ENCODE measurements at regions not wholly inside any gene's neighbourhood (a gene's known extent, or its start where the extent isn't known, plus 50 kb on each side); places are given as distances from the start of the nearest gene placed in this dataset.

DNA sequence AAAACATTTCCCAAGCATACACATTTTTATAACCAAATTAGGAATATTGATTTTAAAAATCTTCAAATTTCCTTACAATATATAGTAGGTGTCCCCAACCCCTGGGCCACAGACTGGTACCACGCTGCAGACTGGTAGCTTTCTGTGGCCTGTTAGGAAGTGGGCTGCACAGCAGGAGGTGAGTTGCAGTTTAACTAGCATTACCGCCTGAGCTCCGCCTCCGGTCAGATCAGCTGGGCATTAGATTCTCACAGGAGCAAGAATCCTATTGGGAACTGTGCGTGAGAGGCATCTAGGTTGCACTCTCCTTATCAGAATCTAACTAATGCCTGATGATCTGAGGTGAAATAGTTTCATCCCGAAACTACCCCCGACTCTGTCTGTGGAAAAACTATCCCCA, 62.1 kb downstream of the ZWINT start:
- H3K9ac ChIP-seq (ENCODE audit: low read length), result no peak overlapping the region
- H3K27ac ChIP-seq (ENCODE audit: low read length), result no peak overlapping the region
- no peaks in the 10 kb centered on the region for H3K4me1 ChIP-seq (ENCODE audit: control insufficient read depth, low read depth, low read length)
- no peaks in the 10 kb centered on the region for H3K36me3 ChIP-seq (ENCODE audit: control insufficient read depth, low read depth, low read length)
- no peaks in the 10 kb centered on the region for H3K9me3 ChIP-seq (ENCODE audit: control insufficient read depth, low read depth, low read length)
- H3K4me3 ChIP-seq (ENCODE audit: low read length), result no peak overlapping the region
- H3K27me3 ChIP-seq (ENCODE audit: control insufficient read depth, insufficient read depth, low read length), result no peaks in the 10 kb centered on the region

DNA sequence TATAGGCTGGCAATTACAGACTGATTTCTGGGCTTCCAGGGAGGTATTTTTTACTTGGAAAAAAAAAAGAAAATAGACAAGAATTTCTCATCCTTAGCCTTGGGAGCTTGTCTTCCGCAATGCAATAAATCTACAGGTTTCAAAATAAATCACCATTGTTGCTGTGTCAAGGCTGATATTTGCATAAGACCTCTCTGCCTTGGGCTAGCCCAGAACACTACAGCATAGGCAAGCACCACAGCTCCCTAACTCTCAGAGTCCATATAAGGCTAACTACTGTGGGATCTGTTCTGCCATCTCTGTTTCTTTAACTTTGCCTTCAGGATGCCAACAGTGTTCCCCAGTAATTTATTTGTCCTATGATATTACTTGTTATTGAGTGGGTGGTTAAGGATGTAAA, 64.4 kb downstream of the ZWINT start:
- Histone ChIP-seq H3K9ac (ENCODE audit: low read length) (no peak overlapping the region), H3K36me3 (ENCODE audit: control insufficient read depth, low read depth, low read length) (no peaks in the 10 kb centered on the region), H3K4me3 (ENCODE audit: low read length) (no peak overlapping the region), H3K27me3 (ENCODE audit: control insufficient read depth, insufficient read depth, low read length) (no peaks in the 10 kb centered on the region), H3K4me1 (ENCODE audit: control insufficient read depth, low read depth, low read length) (no peaks in the 10 kb centered on the region), H3K9me3 (ENCODE audit: control insufficient read depth, low read depth, low read length) (no peaks in the 10 kb centered on the region), H3K27ac (ENCODE audit: low read length) (no peak overlapping the region)

DNA sequence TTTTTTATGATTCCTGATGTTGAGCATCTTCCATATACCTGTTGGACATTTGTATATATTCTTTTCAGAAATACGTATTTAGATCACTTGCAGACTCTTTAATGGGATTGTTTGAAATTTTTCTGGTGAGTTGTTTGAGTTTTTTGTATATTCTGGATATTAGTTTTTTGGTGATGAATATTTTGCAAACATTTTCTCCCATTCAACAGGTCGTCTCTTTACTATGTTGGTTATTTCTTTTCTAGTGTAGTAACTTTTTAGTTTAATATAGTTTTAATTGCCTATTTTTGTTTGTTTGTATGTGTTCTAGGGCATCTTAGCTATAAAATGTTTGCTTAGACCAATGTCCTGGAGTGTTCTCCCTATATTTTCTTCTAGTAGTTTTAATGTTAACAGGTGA, 72.7 kb downstream of the ZWINT start:
- Histone ChIP-seq H3K4me1 (ENCODE audit: control insufficient read depth, low read depth, low read length) (no peaks in the 10 kb centered on the region), H3K27me3 (ENCODE audit: control insufficient read depth, insufficient read depth, low read length) (no peaks in the 10 kb centered on the region), H3K9me3 (ENCODE audit: control insufficient read depth, low read depth, low read length) (no peaks in the 10 kb centered on the region), H3K27ac (ENCODE audit: low read length) (no peak overlapping the region), H3K9ac (ENCODE audit: low read length) (no peak overlapping the region), H3K4me3 (ENCODE audit: low read length) (no peak overlapping the region), H3K36me3 (ENCODE audit: control insufficient read depth, low read depth, low read length) (no peaks in the 10 kb centered on the region)

DNA sequence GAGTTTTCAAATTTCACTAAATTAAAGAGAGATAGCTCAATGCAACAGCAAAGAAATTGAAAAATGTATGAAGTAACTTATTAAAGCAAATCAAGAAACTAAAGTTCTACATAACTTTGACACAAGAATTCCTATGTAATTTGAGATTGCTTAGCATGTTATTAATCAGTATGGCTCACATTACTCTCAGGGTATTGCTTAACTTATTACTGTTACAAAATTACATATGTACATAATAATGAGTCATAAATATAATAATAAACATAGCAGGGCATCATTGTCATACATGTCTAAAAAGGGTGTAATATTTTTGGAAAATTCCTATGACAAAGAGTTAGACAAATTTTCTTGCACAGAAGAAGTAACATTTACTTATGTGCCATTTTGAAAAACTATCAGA, 75.0 kb downstream of the ZWINT start:
- H3K9ac ChIP-seq (ENCODE audit: low read length), result no peak overlapping the region
- no peaks in the 10 kb centered on the region for H3K27me3 ChIP-seq (ENCODE audit: control insufficient read depth, insufficient read depth, low read length)
- no peaks in the 10 kb centered on the region for H3K9me3 ChIP-seq (ENCODE audit: control insufficient read depth, low read depth, low read length)
- no peak overlapping the region for H3K4me3 ChIP-seq (ENCODE audit: low read length)
- H3K4me1 ChIP-seq (ENCODE audit: control insufficient read depth, low read depth, low read length), result no peaks in the 10 kb centered on the region
- H3K27ac ChIP-seq (ENCODE audit: low read length), result no peak overlapping the region
- H3K36me3 ChIP-seq (ENCODE audit: control insufficient read depth, low read depth, low read length), result no peaks in the 10 kb centered on the region

DNA sequence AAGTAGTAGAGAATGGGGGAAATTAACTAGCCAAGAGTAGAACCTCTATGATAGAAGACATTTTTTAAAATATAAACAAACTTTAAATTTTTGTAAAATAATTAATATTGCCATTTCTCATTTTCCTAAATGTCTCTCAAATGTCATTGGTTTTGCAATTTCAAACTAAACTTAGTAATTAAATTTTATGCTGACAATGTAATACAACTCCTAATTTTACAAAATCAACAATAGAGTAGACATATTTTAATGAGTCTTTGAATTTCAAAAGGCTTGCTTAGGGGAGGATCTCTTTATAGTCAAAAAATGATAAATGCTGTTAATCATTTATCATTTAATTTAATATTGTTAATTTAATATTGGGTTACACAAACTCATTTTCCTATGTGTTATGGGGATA, 81.8 kb downstream of the ZWINT start:
- Histone ChIP-seq H3K4me3 (ENCODE audit: low read length) (no peak overlapping the region), H3K9ac (ENCODE audit: low read length) (no peak overlapping the region), H3K4me1 (ENCODE audit: control insufficient read depth, low read depth, low read length) (no peaks in the 10 kb centered on the region)

DNA sequence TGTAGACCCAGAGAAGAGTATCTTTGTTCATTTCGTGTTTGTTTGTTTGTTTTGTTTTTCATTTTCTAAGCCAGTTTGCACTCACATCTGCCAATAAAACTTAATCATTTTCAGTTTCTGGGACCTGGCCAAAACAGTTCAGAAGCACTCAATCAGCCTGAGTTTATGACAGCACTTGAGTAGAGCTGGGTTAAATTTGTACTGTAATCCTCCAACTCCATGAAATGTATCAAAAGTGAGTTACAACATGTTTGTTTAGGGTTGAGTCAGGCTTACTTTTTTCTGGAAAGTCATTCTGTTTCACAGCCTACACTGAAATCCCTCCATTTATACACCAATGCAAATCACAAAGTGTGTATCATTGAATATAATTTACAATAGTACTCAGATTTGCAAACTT, 91.9 kb downstream of the ZWINT start:
- no peak overlapping the region for H3K9ac ChIP-seq (ENCODE audit: low read length)
- no peaks in the 10 kb centered on the region for H3K9me3 ChIP-seq (ENCODE audit: control insufficient read depth, low read depth, low read length)
- H3K4me1 ChIP-seq (ENCODE audit: control insufficient read depth, low read depth, low read length), result no peaks in the 10 kb centered on the region
- no peaks in the 10 kb centered on the region for H3K36me3 ChIP-seq (ENCODE audit: control insufficient read depth, low read depth, low read length)
- no peak overlapping the region for H3K27ac ChIP-seq (ENCODE audit: low read length)
- no peaks in the 10 kb centered on the region for H3K27me3 ChIP-seq (ENCODE audit: control insufficient read depth, insufficient read depth, low read length)
- no peak overlapping the region for H3K4me3 ChIP-seq (ENCODE audit: low read length)

More for the DNA sequence above, 81.8 kb downstream of the ZWINT start:
- Histone ChIP-seq H3K9me3 (ENCODE audit: control insufficient read depth, low read depth, low read length) (no peaks in the 10 kb centered on the region), H3K27me3 (ENCODE audit: control insufficient read depth, insufficient read depth, low read length) (no peaks in the 10 kb centered on the region), H3K27ac (ENCODE audit: low read length) (no peak overlapping the region), H3K36me3 (ENCODE audit: control insufficient read depth, low read depth, low read length) (no peaks in the 10 kb centered on the region)

DNA sequence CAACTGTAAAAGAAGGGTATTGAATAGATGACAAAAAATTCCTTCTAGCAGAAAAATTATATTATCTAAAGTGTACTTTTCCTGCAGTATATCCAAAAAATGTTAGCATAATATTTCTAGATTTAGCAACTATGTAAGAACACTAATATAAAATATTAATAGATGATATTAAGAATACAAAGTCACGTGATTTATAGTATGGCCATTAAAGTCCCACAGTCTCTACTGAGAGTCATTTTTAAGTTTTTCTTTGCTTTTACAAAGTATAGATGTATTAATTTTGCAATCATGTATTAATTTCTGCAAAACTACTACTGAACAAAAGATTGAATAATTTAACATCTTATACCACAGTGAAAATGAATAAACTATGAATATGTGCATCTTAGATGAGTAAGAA, 94.9 kb downstream of the ZWINT start:
- Histone ChIP-seq H3K4me3 (ENCODE audit: low read length) (no peak overlapping the region), H3K27ac (ENCODE audit: low read length) (no peak overlapping the region), H3K9me3 (ENCODE audit: control insufficient read depth, low read depth, low read length) (no peaks in the 10 kb centered on the region), H3K4me1 (ENCODE audit: control insufficient read depth, low read depth, low read length) (no peaks in the 10 kb centered on the region), H3K9ac (ENCODE audit: low read length) (no peak overlapping the region), H3K36me3 (ENCODE audit: control insufficient read depth, low read depth, low read length) (no peaks in the 10 kb centered on the region), H3K27me3 (ENCODE audit: control insufficient read depth, insufficient read depth, low read length) (no peaks in the 10 kb centered on the region)

DNA sequence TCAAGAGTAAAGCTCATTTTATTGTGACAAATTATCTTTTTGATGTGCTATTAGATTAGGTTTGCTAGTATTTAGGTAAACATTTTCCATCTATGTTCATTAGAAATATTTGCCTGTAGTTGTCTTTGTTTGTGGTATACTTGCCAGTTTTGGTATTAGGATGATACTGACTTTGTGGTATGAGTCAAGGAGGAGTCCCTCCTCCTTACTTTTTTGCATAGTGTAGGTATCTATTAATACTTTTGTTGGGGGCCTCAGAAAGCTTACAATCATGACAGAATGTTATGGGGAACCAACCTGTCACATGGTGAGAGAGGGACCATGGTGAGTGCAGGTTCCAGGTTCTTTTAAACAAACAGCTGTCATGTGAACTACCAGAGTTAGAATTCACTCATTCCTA, 102.1 kb downstream of the ZWINT start:
- Histone ChIP-seq H3K9me3 (ENCODE audit: control insufficient read depth, low read depth, low read length) (no peaks in the 10 kb centered on the region), H3K4me3 (ENCODE audit: low read length) (no peak overlapping the region), H3K9ac (ENCODE audit: low read length) (no peak overlapping the region), H3K36me3 (ENCODE audit: control insufficient read depth, low read depth, low read length) (no peaks in the 10 kb centered on the region), H3K27ac (ENCODE audit: low read length) (no peak overlapping the region), H3K27me3 (ENCODE audit: control insufficient read depth, insufficient read depth, low read length) (no peaks in the 10 kb centered on the region), H3K4me1 (ENCODE audit: control insufficient read depth, low read depth, low read length) (no peaks in the 10 kb centered on the region)

DNA sequence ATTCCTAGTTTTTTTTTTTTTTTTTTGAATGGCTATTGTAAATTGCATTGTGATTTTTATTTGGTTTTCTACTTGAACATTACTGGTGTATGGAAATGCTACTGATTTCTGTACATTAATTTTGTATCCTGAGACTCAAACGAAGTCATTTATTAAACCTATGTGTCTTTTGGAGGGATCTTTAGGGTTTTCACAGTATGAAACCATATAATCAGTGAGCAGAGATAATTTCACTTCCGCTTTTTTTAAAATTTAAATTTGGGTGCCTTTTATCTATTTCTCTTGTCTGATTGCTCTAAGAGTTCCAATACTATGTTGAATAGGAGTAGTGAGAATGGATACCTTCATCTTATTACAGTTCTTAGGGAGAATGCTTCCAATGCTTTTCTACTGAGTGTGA, 102.7 kb downstream of the ZWINT start:
- no peak overlapping the region for H3K4me3 ChIP-seq (ENCODE audit: low read length)
- H3K27me3 ChIP-seq (ENCODE audit: control insufficient read depth, insufficient read depth, low read length), result no peaks in the 10 kb centered on the region
- no peak overlapping the region for H3K27ac ChIP-seq (ENCODE audit: low read length)
- H3K36me3 ChIP-seq (ENCODE audit: control insufficient read depth, low read depth, low read length), result no peaks in the 10 kb centered on the region
- no peaks in the 10 kb centered on the region for H3K4me1 ChIP-seq (ENCODE audit: control insufficient read depth, low read depth, low read length)
- H3K9ac ChIP-seq (ENCODE audit: low read length), result no peak overlapping the region
- no peaks in the 10 kb centered on the region for H3K9me3 ChIP-seq (ENCODE audit: control insufficient read depth, low read depth, low read length)

DNA sequence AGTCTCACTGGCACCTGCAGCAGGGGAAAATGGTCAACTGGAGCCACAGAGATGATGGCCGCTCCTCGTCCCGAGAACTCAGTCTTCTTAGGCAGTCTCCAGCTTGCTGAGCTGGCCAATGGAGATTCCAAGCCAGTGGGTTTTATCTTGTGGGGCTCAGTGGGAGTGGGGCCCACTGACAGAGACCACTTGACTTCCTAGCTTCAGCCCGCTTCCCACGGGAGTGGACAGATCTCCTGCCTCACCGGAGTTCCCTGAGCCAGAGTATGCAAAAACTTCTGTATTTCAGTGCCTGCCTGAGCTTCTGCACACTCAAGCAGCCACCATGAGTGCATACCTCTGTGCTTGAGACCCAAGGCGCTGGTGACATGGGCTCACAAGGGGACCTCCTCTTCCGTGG, 105.8 kb downstream of the ZWINT start:
- H3K9me3 ChIP-seq (ENCODE audit: control insufficient read depth, low read depth, low read length), result no peaks in the 10 kb centered on the region
- no peak overlapping the region for H3K9ac ChIP-seq (ENCODE audit: low read length)
- H3K27me3 ChIP-seq (ENCODE audit: control insufficient read depth, insufficient read depth, low read length), result no peaks in the 10 kb centered on the region
- no peaks in the 10 kb centered on the region for H3K4me1 ChIP-seq (ENCODE audit: control insufficient read depth, low read depth, low read length)
- no peaks in the 10 kb centered on the region for H3K36me3 ChIP-seq (ENCODE audit: control insufficient read depth, low read depth, low read length)
- no peak overlapping the region for H3K27ac ChIP-seq (ENCODE audit: low read length)
- H3K4me3 ChIP-seq (ENCODE audit: low read length), result no peak overlapping the region

DNA sequence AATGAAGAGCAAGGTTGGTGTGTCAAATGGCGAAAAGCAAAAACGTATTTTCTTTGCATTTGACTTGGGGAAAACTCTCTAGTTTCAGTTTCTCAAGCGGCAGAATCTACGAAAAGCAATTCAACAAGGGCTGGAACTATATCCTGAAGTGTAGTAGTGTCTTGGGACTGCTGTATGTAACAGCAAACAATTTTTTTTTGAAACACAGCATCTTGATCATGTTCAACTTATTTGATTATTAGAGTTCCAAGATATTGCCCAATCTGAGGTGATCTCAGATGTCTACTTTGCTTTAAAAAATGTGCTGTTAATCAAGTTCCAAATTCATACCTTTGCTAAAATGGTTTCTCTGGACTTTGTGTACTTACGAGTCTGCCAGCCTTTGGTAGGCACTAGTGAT, 120.6 kb downstream of the ZWINT start:
- no peak overlapping the region for H3K27ac ChIP-seq (ENCODE audit: low read length)
- no peaks in the 10 kb centered on the region for H3K36me3 ChIP-seq (ENCODE audit: control insufficient read depth, low read depth, low read length)
- H3K9me3 ChIP-seq (ENCODE audit: control insufficient read depth, low read depth, low read length), result no peaks in the 10 kb centered on the region
- H3K4me3 ChIP-seq (ENCODE audit: low read length), result no peak overlapping the region
- no peak overlapping the region for H3K9ac ChIP-seq (ENCODE audit: low read length)
- no peaks in the 10 kb centered on the region for H3K27me3 ChIP-seq (ENCODE audit: control insufficient read depth, insufficient read depth, low read length)
- H3K4me1 ChIP-seq (ENCODE audit: control insufficient read depth, low read depth, low read length), result no peaks in the 10 kb centered on the region

DNA sequence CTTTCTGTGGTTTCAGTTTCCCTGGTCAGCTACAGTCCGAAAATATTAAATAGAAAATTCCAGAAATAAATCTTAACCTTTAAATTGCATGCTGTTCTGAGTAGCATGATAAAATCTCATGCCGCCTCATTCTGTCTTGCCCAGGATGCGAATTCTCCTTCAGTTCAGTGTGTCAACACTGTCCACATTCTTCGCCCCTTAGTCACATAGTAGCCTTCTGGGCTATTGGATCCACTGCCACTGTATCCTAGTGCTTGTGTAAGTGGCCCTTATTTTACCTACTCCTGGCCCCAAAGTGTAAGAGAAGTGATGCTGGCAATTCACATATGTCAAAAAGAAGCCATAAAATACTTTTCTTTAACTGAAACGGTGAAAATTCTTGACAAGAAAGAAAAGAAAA, 129.6 kb downstream of the ZWINT start:
- Histone ChIP-seq H3K27ac (ENCODE audit: low read length) (no peak overlapping the region), H3K4me1 (ENCODE audit: control insufficient read depth, low read depth, low read length) (no peaks in the 10 kb centered on the region), H3K27me3 (ENCODE audit: control insufficient read depth, insufficient read depth, low read length) (no peaks in the 10 kb centered on the region), H3K9ac (ENCODE audit: low read length) (no peak overlapping the region), H3K9me3 (ENCODE audit: control insufficient read depth, low read depth, low read length) (no peaks in the 10 kb centered on the region), H3K4me3 (ENCODE audit: low read length) (no peak overlapping the region), H3K36me3 (ENCODE audit: control insufficient read depth, low read depth, low read length) (no peaks in the 10 kb centered on the region)

DNA sequence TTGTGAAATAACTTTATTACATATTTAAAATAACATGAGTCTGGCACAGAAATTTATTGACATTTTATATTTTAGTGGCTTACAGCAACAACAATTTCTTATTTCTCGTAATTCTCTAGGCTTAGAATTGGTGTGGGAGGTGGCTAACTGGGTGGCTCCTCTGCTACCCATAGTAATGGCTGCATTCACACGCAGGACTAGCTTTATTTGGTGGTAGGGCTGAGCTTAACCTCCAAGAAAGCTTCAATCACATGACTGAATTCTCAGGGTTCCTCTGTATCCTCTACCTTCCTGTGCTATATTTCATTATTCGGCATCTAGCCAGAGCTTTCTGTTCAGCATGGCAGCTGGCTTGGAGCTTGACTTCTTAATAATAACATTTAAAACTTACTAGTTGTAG, 138.8 kb downstream of the ZWINT start:
- Histone ChIP-seq H3K4me1 (ENCODE audit: control insufficient read depth, low read depth, low read length) (no peaks in the 10 kb centered on the region), H3K9ac (ENCODE audit: low read length) (no peak overlapping the region), H3K4me3 (ENCODE audit: low read length) (no peak overlapping the region), H3K36me3 (ENCODE audit: control insufficient read depth, low read depth, low read length) (no peaks in the 10 kb centered on the region), H3K27me3 (ENCODE audit: control insufficient read depth, insufficient read depth, low read length) (no peaks in the 10 kb centered on the region), H3K27ac (ENCODE audit: low read length) (no peak overlapping the region), H3K9me3 (ENCODE audit: control insufficient read depth, low read depth, low read length) (no peaks in the 10 kb centered on the region)
